Progenitor cell of endocrine pancreas (in vitro differentiated cells): ENCODE measurements at regions not wholly inside any gene's neighbourhood (a gene's known extent, or its start where the extent isn't known, plus 50 kb on each side); places are given as distances from the start of the nearest gene placed in this dataset.

Source experiments
- DNase-seq: peaks from one replicate; pipeline ENCODE4 v3.0.0; 2021; ENCODE audit warnings: low spot score; ENCODE audit not compliant: unreplicated experiment
- H3K27ac Mint-ChIP-seq: 2 replicates; pipeline ENCODE4 v1.8.0; 2021; ENCODE audit warnings: mild to moderate bottlenecking, moderate library complexity, mixed read lengths
- H3K27me3 Mint-ChIP-seq: 2 replicates; pipeline ENCODE4 v1.8.0; 2021; ENCODE audit warnings: mixed read lengths
- H3K36me3 Mint-ChIP-seq: 2 replicates; pipeline ENCODE4 v1.8.0; 2022; ENCODE audit warnings: mixed read lengths; ENCODE audit not compliant: insufficient read depth
- H3K4me1 Mint-ChIP-seq: 2 replicates; pipeline ENCODE4 v1.8.0; 2021; ENCODE audit warnings: low read depth, mixed read lengths
- H3K4me3 Mint-ChIP-seq: 2 replicates; pipeline ENCODE4 v1.8.0; 2021; ENCODE audit warnings: low read depth, mild to moderate bottlenecking, moderate library complexity, mixed read lengths
- H3K9me3 Mint-ChIP-seq: 2 replicates; pipeline ENCODE4 v1.8.0; 2021; ENCODE audit warnings: low read depth, mixed read lengths
- CTCF ChIP-seq: fragments of 200-600 bp; sonication (generic); IDR thresholded peaks from one replicate; pipeline ENCODE4 v1.5.0; 2021; ENCODE audit warnings: antibody characterized with exemption, mild to moderate bottlenecking; ENCODE audit not compliant: unreplicated experiment

GRCh38 chr10:91009121-91009520 is 88.2 kb upstream of the ANKRD1 start:
- H3K4me3 Mint-ChIP-seq, result no peak overlapping the region

GRCh38 chr10:91010952-91011351 is 90.1 kb upstream of the ANKRD1 start:
- TF ChIP-seq CTCF, result no peak
- no peaks in the 10 kb centered on the region for H3K4me1 Mint-ChIP-seq
- no peaks in the 10 kb centered on the region for H3K36me3 Mint-ChIP-seq
- H3K9me3 Mint-ChIP-seq, result no peaks in the 10 kb centered on the region
- no peaks in the 10 kb centered on the region for H3K27me3 Mint-ChIP-seq
- no peak overlapping the region for H3K27ac Mint-ChIP-seq
- no peak overlapping the region for H3K4me3 Mint-ChIP-seq
- DNase-seq, result no peak

More at GRCh38 chr10:91009121-91009520, 88.2 kb upstream of the ANKRD1 start:
- no peak for TF ChIP-seq CTCF
- H3K27ac Mint-ChIP-seq, result no peak overlapping the region
- no peaks in the 10 kb centered on the region for H3K9me3 Mint-ChIP-seq
- peaks cover 2% of the 10 kb centered on the region for H3K4me1 Mint-ChIP-seq
- no peaks in the 10 kb centered on the region for H3K36me3 Mint-ChIP-seq
- no peak for DNase-seq
- no peaks in the 10 kb centered on the region for H3K27me3 Mint-ChIP-seq

- H3K4me3 Mint-ChIP-seq, result no peak overlapping the region
- H3K9me3 Mint-ChIP-seq, result no peaks in the 10 kb centered on the region
- TF ChIP-seq CTCF, result no peak
- no peak overlapping the region for H3K27ac Mint-ChIP-seq
- H3K4me1 Mint-ChIP-seq, result no peaks in the 10 kb centered on the region
- no peak for DNase-seq
- H3K27me3 Mint-ChIP-seq, result no peaks in the 10 kb centered on the region
- H3K36me3 Mint-ChIP-seq, result no peaks in the 10 kb centered on the region
Observed at GRCh38 chr10:91012502-91012901, 91.6 kb upstream of the ANKRD1 start.

- H3K4me1 Mint-ChIP-seq, result no peaks in the 10 kb centered on the region
- no peak overlapping the region for H3K27ac Mint-ChIP-seq
- no peak overlapping the region for H3K4me3 Mint-ChIP-seq
- no peak for TF ChIP-seq CTCF
- peaks cover 9% of the 10 kb centered on the region for H3K27me3 Mint-ChIP-seq
- H3K36me3 Mint-ChIP-seq, result no peaks in the 10 kb centered on the region
- no peak for DNase-seq
- no peaks in the 10 kb centered on the region for H3K9me3 Mint-ChIP-seq
Observed at GRCh38 chr10:91013985-91014384, 93.1 kb upstream of the ANKRD1 start.

- no peak overlapping the region for H3K27ac Mint-ChIP-seq
- H3K4me1 Mint-ChIP-seq, result no peaks in the 10 kb centered on the region
- H3K4me3 Mint-ChIP-seq, result no peak overlapping the region
- DNase-seq, result no peak
- no peaks in the 10 kb centered on the region for H3K9me3 Mint-ChIP-seq
- TF ChIP-seq CTCF, result no peak
- H3K36me3 Mint-ChIP-seq, result no peaks in the 10 kb centered on the region
- H3K27me3 Mint-ChIP-seq, result peaks cover 13% of the 10 kb centered on the region
Observed at GRCh38 chr10:91017198-91017597, 96.3 kb upstream of the ANKRD1 start.
